Activated CD4-positive, alpha-beta memory T cell treated with anti-CD3 and anti-CD28 coated beads for 36 hours (primary cell): ENCODE measurements at regions not wholly inside any gene's neighbourhood (a gene's known extent, or its start where the extent isn't known, plus 50 kb on each side); places are given as distances from the start of the nearest gene placed in this dataset.

Experiments used
- CTCF ChIA-PET: fragments of 350-600 bp; sonication (Branson Sonifier 250); formaldehyde crosslinking; loops from one replicate; lab custom pipeline; 2021; ENCODE audit warnings: antibody characterized with exemption, inconsistent platforms; lab: Charles Lee
- POLR2A ChIA-PET: fragments of 350-600 bp; sonication (Branson Sonifier 250); formaldehyde crosslinking; loops from one replicate; lab custom pipeline; 2021; ENCODE audit warnings: antibody characterized with exemption; lab: Charles Lee
- DNase-seq: peaks from one replicate; pipeline ENCODE4 v3.0.0-alpha.2; 2020
- H3K27ac Mint-ChIP-seq: one replicate; pipeline ENCODE4 v1.8.0; 2021; ENCODE audit warnings: mixed read lengths
- H3K27me3 Mint-ChIP-seq: one replicate; pipeline ENCODE4 v1.8.0; 2021; ENCODE audit warnings: mixed read lengths
- H3K36me3 Mint-ChIP-seq: one replicate; pipeline ENCODE4 v1.8.0; 2021; ENCODE audit warnings: mixed read lengths
- H3K4me1 Mint-ChIP-seq: one replicate; pipeline ENCODE4 v1.8.0; 2021; ENCODE audit warnings: low read depth, mixed read lengths
- H3K4me3 Mint-ChIP-seq: one replicate; pipeline ENCODE4 v1.8.0; 2021; ENCODE audit warnings: mild to moderate bottlenecking, mixed read lengths
- H3K9me3 Mint-ChIP-seq: one replicate; pipeline ENCODE4 v1.8.0; 2021; ENCODE audit warnings: mixed read lengths
- intact Hi-C: fragments of 100-400 bp; cut with micrococcal nuclease; formaldehyde crosslinking; loops from one replicate; pipeline ENCODE4 v1.15.1; 2023

DNA sequence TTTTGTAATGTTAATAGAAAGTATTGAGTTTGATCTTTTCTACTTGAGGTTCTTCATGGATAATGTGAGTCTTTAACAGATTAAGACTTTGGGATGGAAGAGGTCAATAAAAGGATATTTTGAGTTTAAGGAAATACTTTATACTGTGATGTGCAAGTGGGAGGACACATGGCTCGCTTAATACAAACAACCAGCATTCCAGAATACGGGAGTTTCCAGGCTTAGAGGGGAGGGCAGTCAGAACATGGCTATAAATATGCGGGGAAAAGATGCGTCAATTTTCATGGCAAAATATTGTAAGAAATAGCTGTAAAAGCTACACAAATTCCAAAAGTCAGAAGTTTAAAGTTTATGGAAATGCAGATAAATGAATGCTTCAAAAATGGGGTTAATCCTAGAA lies 192.3 kb downstream of the AASDH start:
- DNase-seq: no peak
- CTCF ChIA-PET: no interaction called here
- POLR2A ChIA-PET: no interaction called here
- Mint-ChIP-seq H3K4me1 (no peaks in the 10 kb centered on the region), H3K27me3 (peaks cover 7% of the 10 kb centered on the region), H3K9me3 (no peaks in the 10 kb centered on the region), H3K36me3 (no peaks in the 10 kb centered on the region), H3K27ac (no peak overlapping the region), H3K4me3 (no peak overlapping the region)
- intact Hi-C loops: no loop called here

DNA sequence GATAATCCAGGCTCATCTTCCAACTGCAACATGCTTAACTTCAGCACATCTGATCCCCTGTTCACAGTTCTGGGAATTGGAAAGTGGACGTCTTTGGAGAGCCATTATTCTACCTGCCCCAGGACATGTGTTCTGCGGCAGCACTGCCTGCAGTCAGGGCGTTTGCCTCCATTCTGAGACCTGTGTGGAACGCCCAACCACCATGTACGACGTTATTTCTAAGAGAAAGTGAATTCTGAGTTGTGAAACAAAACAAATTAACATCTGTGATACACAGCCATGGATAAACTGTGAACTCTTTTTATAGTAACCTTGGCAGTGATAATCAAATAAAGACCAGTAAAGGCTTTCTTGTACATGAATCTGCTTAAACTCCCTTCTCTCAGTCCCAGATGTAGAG lies 195.8 kb downstream of the AASDH start:
- H3K9me3 Mint-ChIP-seq: no peaks in the 10 kb centered on the region
- CTCF ChIA-PET: no interaction called here
- no peaks in the 10 kb centered on the region for H3K4me1 Mint-ChIP-seq
- H3K4me3 Mint-ChIP-seq: no peak overlapping the region
- H3K36me3 Mint-ChIP-seq: no peaks in the 10 kb centered on the region
- intact Hi-C loops: no loop called here
- no peak for DNase-seq
- POLR2A ChIA-PET: no interaction called here
- no peak overlapping the region for H3K27ac Mint-ChIP-seq
- peaks cover 2% of the 10 kb centered on the region for H3K27me3 Mint-ChIP-seq

DNA sequence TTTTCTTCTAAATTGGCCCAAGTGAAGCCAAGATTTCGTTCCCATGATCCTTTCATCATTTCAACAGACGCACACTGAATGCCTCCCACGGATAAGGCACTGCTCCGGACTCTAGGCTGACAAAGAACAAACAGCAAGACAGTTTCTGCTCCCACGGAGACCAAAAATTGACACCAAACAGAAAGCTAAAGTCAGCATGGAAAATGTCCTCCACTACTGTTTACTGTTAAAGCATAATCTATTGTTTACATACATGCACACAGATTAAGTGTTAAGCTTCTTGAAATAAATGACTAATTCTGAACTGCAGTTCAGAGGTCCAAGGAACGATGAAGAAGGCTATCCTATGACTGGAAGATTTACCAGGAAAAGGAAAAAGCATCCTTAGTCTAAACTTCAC lies 199.6 kb downstream of the AASDH start:
- H3K27me3 Mint-ChIP-seq: peaks cover 1% of the 10 kb centered on the region
- POLR2A ChIA-PET: no interaction called here
- intact Hi-C loops: no loop called here
- no peaks in the 10 kb centered on the region for H3K9me3 Mint-ChIP-seq
- H3K4me1 Mint-ChIP-seq: no peaks in the 10 kb centered on the region
- DNase-seq: no peak
- H3K36me3 Mint-ChIP-seq: no peaks in the 10 kb centered on the region
- CTCF ChIA-PET: no interaction called here
- H3K27ac Mint-ChIP-seq: no peak overlapping the region
- H3K4me3 Mint-ChIP-seq: no peak overlapping the region

DNA sequence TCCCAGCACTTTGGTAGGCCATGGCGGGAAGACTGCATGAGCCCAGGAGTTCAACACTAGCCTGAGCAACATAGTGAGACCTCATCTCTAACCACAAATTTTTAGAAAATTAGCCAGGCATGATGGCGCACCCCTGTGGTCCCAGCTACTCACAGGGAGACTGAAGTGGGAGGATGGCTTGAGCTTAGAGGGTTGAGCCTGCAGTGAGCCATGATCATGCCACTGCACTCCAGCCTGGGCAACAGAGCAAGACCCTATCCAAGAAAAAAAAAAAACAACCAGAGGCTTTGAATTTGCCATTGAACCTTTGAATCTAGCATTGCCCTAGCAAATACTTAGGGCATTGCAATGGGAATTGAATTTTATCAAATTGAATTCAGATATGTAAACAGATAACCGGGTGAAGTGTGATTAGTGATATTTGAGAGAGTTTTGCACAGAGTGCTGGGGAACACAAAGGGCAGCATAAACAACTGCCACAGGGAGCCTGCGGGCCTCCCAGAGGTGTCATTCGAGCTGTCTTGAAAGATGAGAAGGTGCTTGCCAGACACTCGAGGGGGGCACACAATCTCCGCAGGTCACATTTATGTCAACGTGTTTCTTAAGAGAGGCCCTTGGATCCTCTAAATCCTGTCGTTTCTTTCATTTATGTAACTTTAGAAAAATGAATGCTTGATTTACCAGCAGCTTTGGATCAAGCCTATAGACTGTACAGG lies 200.3 kb downstream of the AASDH start:
- Mint-ChIP-seq H3K4me1 (no peaks in the 10 kb centered on the region), H3K27ac (no peak overlapping the region), H3K27me3 (peaks cover 1% of the 10 kb centered on the region), H3K9me3 (no peaks in the 10 kb centered on the region), H3K36me3 (no peaks in the 10 kb centered on the region), H3K4me3 (no peak overlapping the region)
- intact Hi-C loops: no loop called here
- no peak for DNase-seq
- CTCF ChIA-PET: no interaction called here
- POLR2A ChIA-PET: no interaction called here

DNA sequence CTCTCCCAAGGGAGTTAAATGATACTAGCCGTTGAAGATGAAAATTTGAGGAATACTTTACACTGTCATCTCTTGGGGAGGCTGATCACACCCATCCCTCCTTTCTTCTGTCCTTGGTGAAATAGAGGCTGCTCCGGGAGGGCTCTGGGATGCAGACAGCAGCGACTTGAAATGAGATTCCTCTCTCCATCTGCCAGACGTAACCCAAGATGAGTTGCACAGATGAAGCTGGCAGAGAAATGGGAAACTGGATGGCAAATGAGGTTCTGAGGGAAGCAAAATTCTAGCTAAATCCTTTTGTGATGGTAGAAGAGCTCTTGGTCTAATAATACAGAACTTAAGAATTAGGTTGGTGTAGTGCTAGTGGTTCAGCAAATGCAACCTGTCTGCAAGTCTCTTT lies 201.4 kb downstream of the AASDH start:
- Mint-ChIP-seq H3K4me3 (no peak overlapping the region), H3K4me1 (peaks cover 8% of the 10 kb centered on the region), H3K27ac (no peak overlapping the region), H3K9me3 (no peaks in the 10 kb centered on the region), H3K27me3 (peaks cover 1% of the 10 kb centered on the region), H3K36me3 (no peaks in the 10 kb centered on the region)
- POLR2A ChIA-PET: no interaction called here
- no peak for DNase-seq
- intact Hi-C loops: no loop called here
- CTCF ChIA-PET: no interaction called here

DNA sequence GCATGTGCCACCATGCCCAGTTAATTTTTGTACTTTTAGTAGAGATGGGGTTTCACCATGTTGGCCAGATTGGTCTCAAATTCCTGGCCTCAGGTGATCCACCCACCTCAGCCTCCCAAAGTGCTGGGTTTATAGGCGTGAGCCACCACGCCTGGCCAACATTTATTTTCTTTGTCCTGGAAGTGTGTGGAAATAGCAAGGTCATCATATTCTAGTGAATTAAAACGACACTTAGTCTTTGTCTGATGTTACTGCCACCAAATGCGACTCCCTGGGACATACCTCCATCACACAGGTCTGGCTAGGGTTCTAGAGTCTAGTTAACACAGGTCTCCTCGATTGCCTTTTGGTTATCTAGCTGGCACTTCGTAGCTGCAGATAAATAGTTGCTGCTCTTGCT lies 203.1 kb downstream of the AASDH start:
- no peak overlapping the region for H3K4me3 Mint-ChIP-seq
- ChIA-PET POLR2A (no interaction called here), CTCF (no interaction called here)
- H3K4me1 Mint-ChIP-seq: peaks cover 11% of the 10 kb centered on the region
- no peak for DNase-seq
- peaks cover 4% of the 10 kb centered on the region for H3K27me3 Mint-ChIP-seq
- H3K9me3 Mint-ChIP-seq: no peaks in the 10 kb centered on the region
- intact Hi-C loops: no loop called here
- no peak overlapping the region for H3K27ac Mint-ChIP-seq
- no peaks in the 10 kb centered on the region for H3K36me3 Mint-ChIP-seq

DNA sequence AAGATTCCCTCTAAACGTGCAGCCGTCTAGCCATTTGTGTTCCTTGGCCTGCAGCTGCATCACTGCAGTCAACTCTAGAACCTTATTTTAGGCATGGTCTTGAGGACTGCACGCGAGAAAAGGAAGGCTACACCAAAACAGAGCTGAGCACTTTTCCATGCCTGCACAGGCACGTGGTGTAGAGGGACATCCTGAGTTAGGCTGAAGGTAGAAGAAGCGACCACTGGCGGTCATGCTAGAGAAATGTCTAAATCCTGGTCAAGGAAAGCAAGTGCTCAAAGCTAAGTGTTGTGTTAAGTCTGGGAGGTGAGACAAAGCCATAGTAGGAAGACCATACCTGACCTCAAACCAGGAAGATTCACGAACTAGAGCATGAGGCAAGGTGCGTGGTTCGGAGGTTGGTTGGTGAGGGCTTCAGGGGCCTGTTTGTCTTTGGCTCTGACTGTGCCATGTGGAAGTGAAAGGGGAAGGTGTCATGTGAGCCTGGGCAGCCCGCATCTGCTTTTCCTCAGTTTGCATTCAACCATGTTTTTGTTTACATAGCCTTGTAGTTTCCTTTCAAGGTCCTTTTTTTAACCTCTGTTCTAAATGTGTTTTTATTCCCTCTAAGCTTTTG lies 203.8 kb downstream of the AASDH start:
- Mint-ChIP-seq H3K4me3 (no peak overlapping the region), H3K9me3 (no peaks in the 10 kb centered on the region), H3K4me1 (peaks cover 11% of the 10 kb centered on the region), H3K27me3 (peaks cover 5% of the 10 kb centered on the region), H3K27ac (no peak overlapping the region), H3K36me3 (no peaks in the 10 kb centered on the region)
- ChIA-PET CTCF (no interaction called here), POLR2A (no interaction called here)
- no peak for DNase-seq
- intact Hi-C loops: no loop called here

DNA sequence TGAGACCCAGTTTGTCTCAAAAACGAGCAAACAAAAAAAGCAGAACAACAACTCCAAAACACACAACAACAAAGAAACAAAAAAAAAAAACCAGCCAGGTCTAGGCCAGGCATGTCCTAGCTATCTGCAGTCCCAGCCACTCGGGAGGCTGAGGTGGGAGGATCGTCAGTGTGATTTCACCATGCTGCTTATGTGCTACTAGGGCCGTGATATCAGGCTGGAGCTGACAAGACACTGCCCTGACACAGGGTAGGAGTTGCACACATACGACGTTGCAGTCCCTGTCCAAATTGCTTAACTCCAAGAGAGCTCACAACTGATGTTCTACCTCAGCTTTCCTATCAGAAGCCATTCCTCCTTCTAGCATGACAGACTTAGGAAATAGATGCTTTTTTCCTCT lies 204.9 kb downstream of the AASDH start:
- POLR2A ChIA-PET: no interaction called here
- Mint-ChIP-seq H3K4me1 (peaks cover 11% of the 10 kb centered on the region), H3K36me3 (no peaks in the 10 kb centered on the region), H3K27me3 (peaks cover 8% of the 10 kb centered on the region), H3K9me3 (no peaks in the 10 kb centered on the region), H3K27ac (no peak overlapping the region), H3K4me3 (no peak overlapping the region)
- CTCF ChIA-PET: no interaction called here
- DNase-seq: no peak
- intact Hi-C loops: no loop called here

DNA sequence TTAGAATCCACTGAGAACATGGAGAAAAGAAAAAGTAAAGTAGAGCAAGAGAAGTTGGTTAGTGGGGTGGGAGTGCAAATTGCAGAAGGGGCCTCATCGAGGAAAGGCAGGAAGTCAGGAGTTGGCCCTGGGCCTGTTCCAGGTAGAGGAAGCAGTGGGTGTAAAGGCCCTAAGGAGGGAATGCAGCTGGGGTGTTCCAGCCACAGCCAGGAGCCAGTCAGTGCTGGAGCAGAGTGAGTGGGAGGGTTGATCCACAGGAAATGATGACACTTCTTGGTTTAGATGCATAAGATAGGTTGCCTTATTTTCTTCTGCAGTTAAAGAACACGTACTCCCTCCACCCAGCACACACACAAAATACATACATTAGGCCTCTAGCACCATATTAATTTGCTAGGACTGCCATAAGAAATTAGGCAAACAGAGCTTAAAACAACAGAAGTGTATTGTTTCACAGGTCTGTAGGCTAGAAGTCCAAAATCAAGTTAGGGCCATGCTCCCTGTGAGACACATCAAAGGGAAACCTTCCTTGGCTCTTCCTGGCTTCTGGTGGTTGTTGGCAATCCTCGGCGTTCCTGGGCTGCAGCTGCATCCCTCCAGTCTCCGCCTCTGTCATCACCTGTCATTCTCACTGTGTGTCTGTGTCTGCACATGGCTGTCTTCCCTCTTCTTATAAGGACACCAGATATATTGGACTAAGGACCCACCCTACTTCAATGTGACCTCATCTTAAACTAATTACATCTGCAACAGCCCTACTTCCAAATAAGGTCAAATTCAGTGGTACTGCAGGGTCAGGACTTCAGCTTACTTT lies 205.9 kb downstream of the AASDH start:
- Mint-ChIP-seq H3K36me3 (no peaks in the 10 kb centered on the region), H3K4me3 (no peak overlapping the region)

DNA sequence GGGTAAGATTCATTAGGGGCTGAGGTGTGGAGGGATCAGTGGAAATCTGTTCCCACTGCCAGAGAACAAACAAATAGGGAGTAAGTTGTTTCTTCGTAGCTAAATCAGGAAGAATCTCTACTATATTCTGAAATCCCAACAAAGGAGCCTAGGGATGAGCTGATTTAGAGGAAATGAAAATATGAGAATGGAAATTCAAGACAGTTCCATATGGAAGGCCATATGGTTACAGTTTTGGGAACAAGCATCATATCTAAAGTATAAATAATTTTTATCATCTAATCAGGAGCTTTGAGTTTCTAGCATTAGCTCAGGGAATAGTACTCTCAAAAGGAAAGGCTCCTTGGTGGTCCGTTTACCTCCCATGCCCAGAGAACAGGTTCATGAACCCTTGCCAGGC lies 218.2 kb downstream of the AASDH start:
- DNase-seq: no peak
- intact Hi-C loops: no loop called here
- CTCF ChIA-PET: no interaction called here
- POLR2A ChIA-PET: no interaction called here
- Mint-ChIP-seq H3K36me3 (no peaks in the 10 kb centered on the region), H3K4me3 (no peak overlapping the region), H3K27me3 (peaks cover 11% of the 10 kb centered on the region), H3K9me3 (peaks cover 5% of the 10 kb centered on the region), H3K4me1 (no peaks in the 10 kb centered on the region), H3K27ac (no peak overlapping the region)

More for the DNA sequence above, 205.9 kb downstream of the AASDH start:
- peaks cover under 1% of the 10 kb centered on the region for H3K9me3 Mint-ChIP-seq
- peak; percentile 59 for DNase-seq
- ChIA-PET CTCF (no interaction called here), POLR2A (no interaction called here)
- H3K27me3 Mint-ChIP-seq: peaks cover 8% of the 10 kb centered on the region
- intact Hi-C loops: no loop called here
- peak overlapping the region; percentile 49 for H3K27ac Mint-ChIP-seq
- H3K4me1 Mint-ChIP-seq: peaks cover 11% of the 10 kb centered on the region

DNA sequence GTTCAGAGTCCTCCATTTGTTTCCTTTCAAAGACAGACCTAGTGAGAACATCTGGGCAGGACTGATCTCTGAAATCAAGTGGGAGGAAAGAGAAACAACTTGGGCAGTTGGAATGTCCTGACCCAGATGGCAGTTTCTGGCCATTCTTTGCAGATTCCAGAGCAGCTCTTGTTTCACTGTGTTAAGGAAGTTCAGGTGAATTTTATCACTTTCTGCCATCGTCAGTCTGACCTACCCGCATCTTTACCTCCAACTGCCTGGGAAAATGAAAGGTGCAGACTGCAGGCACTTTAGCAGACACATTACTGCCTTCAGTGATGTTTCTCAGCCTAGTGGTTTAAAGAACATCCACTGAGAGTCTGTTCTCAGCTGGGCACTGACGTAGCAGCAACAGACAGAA lies 216.2 kb downstream of the CEP135 start:
- Mint-ChIP-seq H3K4me3 (no peak overlapping the region), H3K27me3 (peaks cover 12% of the 10 kb centered on the region), H3K9me3 (peaks cover 5% of the 10 kb centered on the region), H3K27ac (no peak overlapping the region), H3K36me3 (no peaks in the 10 kb centered on the region), H3K4me1 (no peaks in the 10 kb centered on the region)
- DNase-seq: no peak
- ChIA-PET CTCF (no interaction called here), POLR2A (no interaction called here)
- intact Hi-C loops: no loop called here

DNA sequence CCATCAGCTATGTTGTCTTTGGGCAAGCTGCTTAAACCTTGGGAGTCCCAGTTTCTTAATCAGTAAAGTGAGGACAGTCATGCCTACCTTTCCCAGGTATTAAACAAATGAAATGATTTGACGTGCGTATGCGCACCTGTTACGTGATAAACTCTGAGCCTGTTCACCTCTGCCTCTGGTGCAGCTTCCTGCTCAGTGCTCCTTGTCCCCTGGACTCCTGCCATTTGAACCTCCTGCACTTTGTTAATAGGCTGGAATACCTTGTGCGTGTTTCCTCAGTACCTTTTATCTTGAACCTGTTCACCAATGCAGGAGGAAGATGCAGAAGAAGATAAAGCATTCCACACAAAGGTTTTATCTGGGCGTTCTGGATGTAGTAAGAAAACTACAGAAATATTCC lies 211.9 kb downstream of the CEP135 start:
- intact Hi-C loops: no loop called here
- Mint-ChIP-seq H3K9me3 (no peaks in the 10 kb centered on the region), H3K4me1 (no peaks in the 10 kb centered on the region), H3K4me3 (no peak overlapping the region), H3K27me3 (peaks cover 11% of the 10 kb centered on the region), H3K36me3 (no peaks in the 10 kb centered on the region), H3K27ac (no peak overlapping the region)
- POLR2A ChIA-PET: no interaction called here
- no peak for DNase-seq
- CTCF ChIA-PET: no interaction called here
